Prostate gland (tissue), 2 donors: ENCODE measurements at regions not wholly inside any gene's neighbourhood (a gene's known extent, or its start where the extent isn't known, plus 50 kb on each side); places are given as distances from the start of the nearest gene placed in this dataset.

Experiments used
- POLR2AphosphoS5 ChIP-seq: sonication (generic); formaldehyde crosslinking; IDR thresholded peaks from one replicate; pipeline ENCODE4 v1.6.1; 2017; ENCODE audit warnings: antibody characterized with exemption
- TF ChIP-seq, protein P1 (sequence below), 4 experiments: fragments of 200-600 bp in 2 of 4; fragments of 450-650 bp in 2 of 4; sonication (generic) in 2 of 4; IDR thresholded peaks; 1 replicate in 3 of 4; 2 replicates in 1 of 4; pipeline ENCODE4 v1.5.1; 2016 to 2019; ENCODE audit warnings: antibody characterized with exemption in 4 of 4, mild to moderate bottlenecking in 2 of 4, moderate library complexity in 2 of 4

- TF ChIP-seq, protein P1, sequence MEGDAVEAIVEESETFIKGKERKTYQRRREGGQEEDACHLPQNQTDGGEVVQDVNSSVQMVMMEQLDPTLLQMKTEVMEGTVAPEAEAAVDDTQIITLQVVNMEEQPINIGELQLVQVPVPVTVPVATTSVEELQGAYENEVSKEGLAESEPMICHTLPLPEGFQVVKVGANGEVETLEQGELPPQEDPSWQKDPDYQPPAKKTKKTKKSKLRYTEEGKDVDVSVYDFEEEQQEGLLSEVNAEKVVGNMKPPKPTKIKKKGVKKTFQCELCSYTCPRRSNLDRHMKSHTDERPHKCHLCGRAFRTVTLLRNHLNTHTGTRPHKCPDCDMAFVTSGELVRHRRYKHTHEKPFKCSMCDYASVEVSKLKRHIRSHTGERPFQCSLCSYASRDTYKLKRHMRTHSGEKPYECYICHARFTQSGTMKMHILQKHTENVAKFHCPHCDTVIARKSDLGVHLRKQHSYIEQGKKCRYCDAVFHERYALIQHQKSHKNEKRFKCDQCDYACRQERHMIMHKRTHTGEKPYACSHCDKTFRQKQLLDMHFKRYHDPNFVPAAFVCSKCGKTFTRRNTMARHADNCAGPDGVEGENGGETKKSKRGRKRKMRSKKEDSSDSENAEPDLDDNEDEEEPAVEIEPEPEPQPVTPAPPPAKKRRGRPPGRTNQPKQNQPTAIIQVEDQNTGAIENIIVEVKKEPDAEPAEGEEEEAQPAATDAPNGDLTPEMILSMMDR (IDR thresholded peaks at IDR 0.05): no peak
- TF ChIP-seq POLR2AphosphoS5: no peak
Observed at GRCh38 chr10:85316276-85316675, 987.9 kb downstream of the CCSER2 start.
